ENCODE measurements at regions not wholly inside any gene's neighbourhood (a gene's known extent, or its start where the extent isn't known, plus 50 kb on each side); places are given as distances from the start of the nearest gene placed in this dataset.

DNA sequence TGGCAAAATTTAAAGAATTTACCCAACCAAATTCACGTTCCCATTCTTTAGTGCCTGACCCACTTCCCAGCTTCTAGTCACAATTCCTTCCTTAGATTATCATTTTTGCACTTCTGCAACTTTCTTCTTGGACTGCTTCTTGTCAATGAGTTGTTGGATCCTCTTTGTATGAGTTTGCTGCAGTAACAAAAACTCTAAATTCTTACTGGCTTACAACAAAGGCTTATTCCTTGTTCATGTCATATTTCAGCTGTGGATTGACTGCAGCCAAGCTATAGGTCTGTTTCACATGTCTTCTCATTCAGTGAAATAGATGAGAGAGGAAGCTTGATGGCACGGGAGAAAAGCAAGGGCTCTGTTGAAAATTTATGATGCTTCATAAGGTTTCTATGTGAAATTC is 50.4 kb upstream of the TGFBR2 start:
- H3K27me3 Mint-ChIP-seq (ENCODE audit: low read depth) = no peaks in the 10 kb centered on the region
- no peaks in the 10 kb centered on the region for H3K36me3 Mint-ChIP-seq (ENCODE audit: insufficient read depth)
- no peaks in the 10 kb centered on the region for H3K9me3 Mint-ChIP-seq

More for the DNA sequence above, 50.4 kb upstream of the TGFBR2 start:
- no peak overlapping the region for H3K4me3 Mint-ChIP-seq
- peaks cover 9% of the 10 kb centered on the region for H3K4me1 Mint-ChIP-seq (ENCODE audit: low read depth)
- no peak for DNase-seq
- no peak for ATAC-seq

Measured in activated T-cell treated with anti-CD3 and anti-CD28 coated beads, Interleukin-2, amount 50 U/mL, for 4 hours (primary cell).